Stimulated activated CD4-positive, alpha-beta T cell treated with anti-CD3 and anti-CD28 coated beads, Interleukin-12 subunit alpha, Interleukin-12 subunit beta, amount 100 ng/mL, for 48 hours (primary cell): ENCODE measurements at regions not wholly inside any gene's neighbourhood (a gene's known extent, or its start where the extent isn't known, plus 50 kb on each side); places are given as distances from the start of the nearest gene placed in this dataset.

Experiments
- DNase-seq, 3 donors: peaks; one replicate each; pipeline ENCODE4 v3.0.0-alpha.2; 2020; ENCODE audit warnings: low read depth in 2 of 3, low spot score in 1 of 3

- DNase-seq = no peak
These were observed 123.6 kb downstream of the PRLHR start for GRCh38 chr10:118471863-118472262.

GRCh38 chr10:118470470-118470869 is 125.0 kb downstream of the PRLHR start:
- no peak for DNase-seq

DNA sequence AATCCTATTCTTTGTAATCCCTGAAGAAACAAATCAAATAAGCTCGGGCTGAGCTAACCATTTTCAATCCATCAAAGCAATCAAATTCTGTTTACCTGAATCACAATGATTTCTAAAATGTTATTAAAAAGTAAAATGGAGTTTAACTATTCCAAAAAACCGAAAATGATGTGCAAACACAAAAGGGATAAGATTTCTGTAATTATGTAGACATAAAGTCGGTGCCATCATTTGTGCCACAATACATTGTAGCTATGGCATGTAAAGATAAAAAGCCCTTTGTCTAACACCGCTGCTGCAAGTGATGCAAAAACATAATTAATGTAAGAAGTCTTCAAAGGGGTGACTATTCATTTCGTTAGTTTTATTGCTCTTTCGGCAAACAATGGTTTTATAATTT is 125.1 kb upstream of the FAM204A start:
- no peak for DNase-seq

DNA sequence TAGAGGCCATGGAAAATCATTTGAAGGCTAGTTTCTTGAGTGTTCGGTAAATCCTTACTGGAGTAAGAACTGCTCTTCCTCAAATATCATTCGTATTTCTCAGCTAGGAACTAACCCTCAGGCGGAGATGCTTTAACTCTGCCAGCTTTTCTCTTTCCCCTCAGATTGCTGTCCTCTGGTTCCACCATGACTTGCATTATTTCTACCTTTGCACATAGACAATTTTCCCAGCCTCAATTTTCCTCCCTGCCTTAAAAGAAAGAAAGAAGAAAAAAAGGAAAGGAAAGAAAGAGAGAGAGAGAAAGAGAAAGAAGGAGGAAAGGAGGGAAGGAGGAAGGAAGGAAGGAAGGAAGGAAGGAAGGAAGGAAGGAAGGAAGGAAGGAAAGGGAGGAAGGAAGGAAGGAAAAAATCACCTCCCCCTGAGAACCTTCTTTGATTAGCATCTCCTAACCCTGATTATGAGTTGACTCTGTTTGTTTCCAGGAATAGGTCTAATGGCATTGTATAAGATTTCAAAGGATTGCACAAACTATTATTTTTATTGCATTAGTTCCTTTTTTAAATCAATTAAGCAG is 123.3 kb upstream of the FAM204A start:
- DNase-seq = no peak

GRCh38 chr10:118463740-118464139 is 121.6 kb upstream of the FAM204A start:
- no peak for DNase-seq

GRCh38 chr10:118462401-118462800 is 120.3 kb upstream of the FAM204A start:
- no peak for DNase-seq

- DNase-seq = peak; percentile 21 to 59 (median 27)
These were observed 117.6 kb upstream of the FAM204A start for GRCh38 chr10:118459642-118460193.

- no peak for DNase-seq
These were observed 117.0 kb upstream of the FAM204A start for GRCh38 chr10:118458957-118459641.

DNA sequence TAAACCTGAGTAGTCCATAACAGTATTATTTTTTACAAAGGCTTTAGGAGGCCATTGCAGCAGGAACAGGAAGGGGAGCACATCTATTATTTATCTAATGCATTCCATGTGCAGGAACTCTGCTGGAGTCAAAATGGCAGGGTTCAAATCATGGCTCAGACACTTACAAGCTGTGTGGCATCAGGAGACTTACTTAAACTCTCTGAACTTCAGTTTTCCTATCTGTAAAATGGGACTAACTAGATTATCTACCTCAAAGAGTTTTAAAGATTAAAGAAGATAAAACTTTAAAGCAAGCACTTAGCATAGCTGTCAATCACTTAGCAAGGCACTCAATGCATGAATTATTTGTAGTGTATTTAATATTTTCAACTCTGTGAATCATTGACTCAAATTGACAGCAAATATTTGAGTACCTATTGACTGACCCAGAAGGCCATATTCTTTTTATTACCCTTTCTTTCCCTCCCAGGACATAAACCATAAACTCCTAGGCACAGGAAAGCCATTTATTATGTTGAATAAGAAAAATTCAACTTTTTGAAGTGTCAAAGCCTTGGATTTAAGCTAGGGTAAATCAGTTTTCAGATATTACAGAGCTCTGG is 115.8 kb upstream of the FAM204A start:
- DNase-seq = no peak

DNA sequence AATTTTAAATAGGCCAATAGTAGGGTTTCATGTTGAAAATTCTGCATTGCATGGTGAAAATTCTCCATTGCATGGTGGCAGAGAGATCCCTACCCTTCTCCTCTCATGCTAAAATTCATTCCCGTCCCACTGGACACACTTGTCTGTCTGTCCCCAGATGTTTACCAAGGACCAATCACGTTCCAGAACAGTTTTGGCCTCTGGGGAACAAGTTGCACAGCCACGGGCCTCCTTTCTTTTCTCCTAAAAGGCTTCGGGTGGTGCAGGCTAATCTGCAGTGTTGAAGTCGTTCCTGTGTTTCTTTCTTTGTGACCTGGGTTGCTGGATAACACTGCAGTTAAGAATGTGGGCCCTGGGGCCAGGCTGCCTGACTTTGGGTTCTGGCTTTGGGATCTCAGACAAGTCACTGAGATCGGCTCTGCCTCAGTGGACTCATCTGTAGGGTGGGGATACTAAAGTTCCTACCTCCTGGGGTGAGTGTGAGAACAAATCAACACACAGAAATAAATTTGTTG is 113.1 kb upstream of the FAM204A start:
- DNase-seq = no peak

- no peak for DNase-seq
These were observed 112.1 kb upstream of the FAM204A start for GRCh38 chr10:118454211-118454610.

DNA sequence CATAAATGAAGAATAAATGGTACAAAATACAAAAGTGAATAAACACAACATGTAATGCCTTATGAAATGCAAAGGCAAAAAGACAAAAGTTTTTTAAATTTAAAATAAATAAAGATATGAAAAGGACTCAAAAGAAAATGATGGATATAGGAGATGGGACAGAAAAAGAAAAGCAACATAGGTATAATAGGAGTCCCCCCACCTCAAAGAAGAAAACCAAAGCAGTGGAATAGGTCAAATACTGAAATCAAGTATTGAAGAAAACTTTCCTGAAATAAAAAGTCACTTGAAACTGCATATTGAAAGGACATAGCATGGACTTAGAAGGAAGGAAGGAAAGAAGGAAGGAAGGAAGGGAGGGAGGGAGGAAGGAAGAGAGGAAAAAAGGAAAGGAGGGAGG is 110.0 kb upstream of the FAM204A start:
- no peak for DNase-seq

- no peak for DNase-seq
These were observed 107.4 kb upstream of the FAM204A start for GRCh38 chr10:118449521-118449920.

DNA sequence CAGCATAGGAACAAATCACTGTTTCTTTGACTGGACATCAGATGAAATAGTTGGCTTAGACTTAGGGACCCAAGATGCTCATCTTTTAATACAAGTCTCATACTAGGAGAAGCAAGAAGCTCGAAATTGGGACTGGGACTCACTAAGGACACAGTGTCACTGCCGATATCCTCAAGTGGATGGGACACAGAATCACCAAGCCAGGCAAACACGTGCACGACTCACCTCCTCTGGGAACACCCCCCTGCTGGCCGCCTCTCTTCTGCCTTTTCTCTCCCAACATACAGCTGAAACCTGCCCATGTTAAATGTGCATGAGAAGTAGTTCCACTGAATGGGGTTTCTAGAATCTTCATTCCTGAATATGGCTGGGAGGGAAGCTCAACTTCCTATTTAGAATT is 106.6 kb upstream of the FAM204A start:
- no peak for DNase-seq

DNA sequence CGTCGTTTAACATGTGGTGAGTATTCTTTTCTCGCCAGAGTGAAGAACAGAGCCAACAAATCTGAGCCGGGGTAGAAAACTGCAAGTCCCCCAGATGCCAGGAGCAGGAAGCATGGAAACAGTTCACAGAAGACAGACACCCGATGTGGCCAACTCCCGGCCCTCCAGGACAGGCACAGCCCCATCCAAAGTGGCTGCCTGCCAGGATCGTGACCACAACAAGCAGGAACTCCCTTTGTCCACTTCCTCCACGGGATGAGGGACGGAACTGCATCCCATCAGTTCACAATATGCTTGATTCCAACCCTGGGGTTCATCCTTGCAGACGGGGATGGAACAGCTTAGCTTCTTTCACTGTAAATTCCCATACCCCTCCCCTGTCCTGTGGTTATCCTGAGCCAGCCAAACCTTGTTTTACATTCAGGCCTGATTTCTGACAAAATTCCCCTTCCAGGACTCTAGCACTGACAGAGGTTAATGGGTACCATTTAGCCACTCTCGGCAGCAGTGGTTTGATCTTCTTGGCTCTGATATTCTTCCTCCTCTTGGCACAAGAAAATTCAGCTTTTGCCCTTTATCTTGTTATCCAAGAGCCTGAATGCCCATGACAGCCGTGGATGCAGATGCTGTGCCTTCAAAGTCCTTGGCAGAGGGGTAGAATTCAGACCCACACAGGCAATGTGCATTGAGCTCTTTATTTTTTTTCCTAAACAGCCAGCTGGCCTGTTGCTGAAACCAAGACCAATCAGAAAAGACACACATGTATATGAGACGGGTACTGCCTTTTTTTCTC is 105.5 kb upstream of the FAM204A start:
- DNase-seq = no peak

GRCh38 chr10:118445535-118445934 is 103.4 kb upstream of the FAM204A start:
- DNase-seq = no peak

DNA sequence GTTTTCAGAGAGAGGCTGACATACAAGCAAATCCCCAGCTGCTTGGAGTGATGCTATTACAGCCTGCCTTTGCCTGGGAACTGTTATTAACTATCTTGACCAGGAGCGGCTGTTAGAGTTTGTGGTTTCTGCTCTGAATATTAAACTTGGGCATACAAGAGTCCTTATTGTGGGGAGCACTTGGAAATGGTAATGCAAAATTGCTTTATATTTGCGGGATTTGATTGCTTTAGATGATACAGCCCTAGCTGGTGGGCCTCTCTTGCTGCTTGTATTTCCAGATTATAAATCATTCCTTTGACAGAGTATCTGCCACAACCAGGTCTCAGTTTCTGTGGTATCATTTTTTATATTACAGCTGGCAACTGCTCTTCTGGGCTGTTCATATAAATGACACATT is 101.9 kb upstream of the FAM204A start:
- DNase-seq = no peak

DNA sequence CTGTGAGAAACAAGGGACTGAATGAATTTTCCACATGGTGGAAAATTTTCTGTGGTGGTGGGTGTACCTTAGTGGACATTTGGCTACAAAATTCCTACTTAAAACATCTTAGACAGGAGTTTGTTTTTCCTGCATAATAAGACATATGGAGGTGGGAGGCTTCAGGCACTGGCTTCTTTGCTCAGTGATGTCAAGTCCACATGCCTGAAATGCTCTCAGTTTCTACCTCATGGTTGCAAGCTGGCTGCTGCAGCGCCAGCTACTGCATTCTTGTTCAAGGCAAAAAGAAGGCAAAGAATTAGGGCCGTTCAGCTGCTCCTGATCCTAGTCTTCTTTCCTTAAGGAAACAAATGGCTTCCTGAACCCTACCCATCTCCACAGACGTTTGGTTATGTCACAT is 99.9 kb upstream of the FAM204A start:
- no peak for DNase-seq

DNA sequence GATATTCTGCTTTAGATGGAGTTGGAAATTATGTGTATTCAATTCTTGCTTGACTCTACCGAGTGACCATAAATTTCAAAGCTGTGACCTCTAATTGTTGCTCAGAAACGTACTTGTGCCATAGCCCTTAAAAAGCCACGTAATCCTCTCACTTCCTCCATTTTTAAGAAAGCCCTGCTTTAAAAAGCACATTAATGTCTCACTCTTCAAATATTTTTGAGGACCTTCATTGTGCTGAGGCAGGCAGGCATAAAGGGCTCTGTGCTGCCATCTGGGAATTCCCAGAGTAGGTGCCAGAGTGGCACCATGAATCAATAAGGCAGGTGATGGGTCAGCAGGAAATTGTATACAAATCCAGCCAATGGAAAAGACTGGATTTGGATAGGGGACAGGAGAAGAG is 97.7 kb upstream of the FAM204A start:
- DNase-seq = no peak

- no peak for DNase-seq
These were observed 94.6 kb upstream of the FAM204A start for GRCh38 chr10:118436742-118437141.

DNA sequence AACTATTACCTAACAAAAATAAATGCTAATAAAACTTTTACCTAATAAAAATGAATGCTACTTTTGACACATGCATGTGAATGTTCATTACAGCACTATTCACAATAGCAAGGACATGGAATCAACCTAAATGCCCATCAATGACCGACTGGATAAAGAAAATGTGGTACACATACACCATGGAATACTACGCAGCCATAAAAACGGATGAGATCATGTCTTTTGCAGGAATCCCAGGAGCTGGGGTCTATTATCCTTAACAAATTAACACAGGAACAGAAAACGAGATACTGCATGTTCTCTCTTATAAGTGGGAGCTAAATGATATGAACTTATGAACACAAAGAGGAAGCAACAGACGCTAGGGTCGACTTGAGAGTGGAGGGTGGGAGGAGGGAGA is 88.1 kb upstream of the FAM204A start:
- no peak for DNase-seq
